WTC11 (cell line): ENCODE measurements at regions not wholly inside any gene's neighbourhood (a gene's known extent, or its start where the extent isn't known, plus 50 kb on each side); places are given as distances from the start of the nearest gene placed in this dataset.

Experiments used
- ATAC-seq: fragments of 200-7000 bp; cut with Tn5 transposase; 2 replicates; pipeline ENCODE4 v1.10.0; 2021; ENCODE audit warnings: mild to moderate bottlenecking, moderate library complexity
- CTCF ChIA-PET: fragments of 300-600 bp; sonication (Branson Sonifier 250); formaldehyde crosslinking; loops from one replicate; lab custom pipeline; 2021; ENCODE audit warnings: antibody characterized with exemption; lab: Charles Lee
- POLR2A ChIA-PET: fragments of 350-600 bp; sonication (Branson Sonifier 250); formaldehyde crosslinking; loops from one replicate; lab custom pipeline; 2021; ENCODE audit warnings: antibody characterized with exemption; lab: Charles Lee
- DNase-seq: peaks from one replicate; pipeline ENCODE4 v3.0.0; 2021; ENCODE audit warnings: low spot score
- H3K27ac Mint-ChIP-seq: 2 replicates; pipeline ENCODE4 v1.8.0; 2021; ENCODE audit warnings: mixed read lengths
- H3K27me3 Mint-ChIP-seq: 2 replicates; pipeline ENCODE4 v1.8.0; 2021; ENCODE audit warnings: low read depth, mild to moderate bottlenecking, moderate library complexity, mixed read lengths
- H3K36me3 Mint-ChIP-seq: 2 replicates; pipeline ENCODE4 v1.8.0; 2021; ENCODE audit warnings: mixed read lengths
- H3K4me1 Mint-ChIP-seq: 2 replicates; pipeline ENCODE4 v1.8.0; 2022; ENCODE audit warnings: mixed read lengths
- H3K4me3 Mint-ChIP-seq: 2 replicates; pipeline ENCODE4 v1.8.0; 2021; ENCODE audit warnings: mild to moderate bottlenecking, moderate library complexity, mixed read lengths
- H3K9me3 Mint-ChIP-seq: 2 replicates; pipeline ENCODE4 v1.8.0; 2021; ENCODE audit warnings: mixed read lengths
- ATF1 ChIP-seq: sonication (generic); formaldehyde crosslinking; IDR thresholded peaks from 2 replicates; pipeline ENCODE4 v1.8.1; 2023; ENCODE audit warnings: mild to moderate bottlenecking, moderate library complexity, missing genetic modification reagents
- CREM ChIP-seq: sonication (generic); formaldehyde crosslinking; IDR thresholded peaks from 2 replicates; pipeline ENCODE4 v1.8.1; 2022; ENCODE audit warnings: mild to moderate bottlenecking, missing genetic modification reagents, moderate library complexity
- ETV6 ChIP-seq: sonication (generic); formaldehyde crosslinking; IDR thresholded peaks from 2 replicates; pipeline ENCODE4 v1.8.1; 2022; ENCODE audit warnings: mild to moderate bottlenecking, missing genetic modification reagents
- GABPB1 ChIP-seq: sonication (generic); formaldehyde crosslinking; IDR thresholded peaks from 2 replicates; pipeline ENCODE4 v1.8.1; 2023; ENCODE audit warnings: mild to moderate bottlenecking, missing genetic modification reagents
- GRHL2 ChIP-seq: fragments of 250-450 bp; sonication (Bioruptor Pico); IDR thresholded peaks from 2 replicates; pipeline ENCODE4 v1.8.0; 2022; ENCODE audit warnings: mild to moderate bottlenecking, moderate library complexity; ENCODE audit not compliant: insufficient replicate concordance, severe bottlenecking
- GTF2I ChIP-seq: fragments of 250-450 bp; sonication (Bioruptor Pico); conservative IDR thresholded peaks from 2 replicates; pipeline ENCODE4 v1.4.0; 2021; ENCODE audit warnings: mild to moderate bottlenecking
- NFYB ChIP-seq: sonication (generic); formaldehyde crosslinking; conservative IDR thresholded peaks from 2 replicates; pipeline ENCODE4 v1.8.0; 2022; ENCODE audit warnings: low read depth, missing genetic modification reagents
- PRRX2 ChIP-seq: fragments of 250-450 bp; sonication (Bioruptor Pico); IDR thresholded peaks from 2 replicates; pipeline ENCODE4 v1.8.0; 2021; ENCODE audit warnings: mild to moderate bottlenecking
- RELA ChIP-seq: sonication (generic); formaldehyde crosslinking; IDR thresholded peaks from 2 replicates; pipeline ENCODE4 v1.8.1; 2022; ENCODE audit warnings: missing genetic modification reagents, mild to moderate bottlenecking, borderline replicate concordance
- RORB ChIP-seq: fragments of 250-450 bp; sonication (Bioruptor Pico); IDR thresholded peaks from 2 replicates; pipeline ENCODE4 v1.9.0; 2021; ENCODE audit warnings: mild to moderate bottlenecking
- SMAD4 ChIP-seq: sonication (generic); formaldehyde crosslinking; IDR thresholded peaks from 2 replicates; pipeline ENCODE4 v1.8.0; 2022; ENCODE audit warnings: mild to moderate bottlenecking, missing genetic modification reagents
- SP1 ChIP-seq: sonication (generic); formaldehyde crosslinking; conservative IDR thresholded peaks from 2 replicates; pipeline ENCODE4 v1.8.1; 2022; ENCODE audit warnings: missing genetic modification reagents
- TEAD1 ChIP-seq: sonication (generic); formaldehyde crosslinking; IDR thresholded peaks from 2 replicates; pipeline ENCODE4 v1.8.0; 2022; ENCODE audit warnings: mild to moderate bottlenecking, missing genetic modification reagents
- TP53 ChIP-seq: sonication (generic); formaldehyde crosslinking; IDR thresholded peaks from 2 replicates; pipeline ENCODE4 v1.8.1; 2023; ENCODE audit warnings: mild to moderate bottlenecking, missing genetic modification reagents
- ZNF138 ChIP-seq: sonication (generic); formaldehyde crosslinking; conservative IDR thresholded peaks from 2 replicates; pipeline ENCODE4 v1.8.1; 2022; ENCODE audit warnings: mild to moderate bottlenecking, moderate library complexity, missing genetic modification reagents
- ZNF232 ChIP-seq: sonication (generic); formaldehyde crosslinking; IDR thresholded peaks from 2 replicates; pipeline ENCODE4 v1.8.0; 2022; ENCODE audit warnings: mild to moderate bottlenecking, missing genetic modification reagents
- ZNF263 ChIP-seq: sonication (generic); formaldehyde crosslinking; IDR thresholded peaks from 2 replicates; pipeline ENCODE4 v1.8.1; 2022; ENCODE audit warnings: low read depth, mild to moderate bottlenecking, moderate library complexity, missing genetic modification reagents
- ZNF423 ChIP-seq: fragments of 250-450 bp; sonication (Bioruptor Pico); IDR thresholded peaks from 2 replicates; pipeline ENCODE4 v2.1.2; 2022; ENCODE audit warnings: mild to moderate bottlenecking, moderate library complexity
- ZNF671 ChIP-seq: fragments of 250-450 bp; sonication (Bioruptor Pico); IDR thresholded peaks from 2 replicates; pipeline ENCODE4 v1.8.0; 2021; ENCODE audit warnings: mild to moderate bottlenecking
- TF ChIP-seq, protein P1 (sequence below): sonication (generic); formaldehyde crosslinking; IDR thresholded peaks from 2 replicates; pipeline ENCODE4 v1.8.0; 2022; ENCODE audit warnings: missing genetic modification reagents
- TF ChIP-seq, protein P2 (sequence below): sonication (generic); formaldehyde crosslinking; IDR thresholded peaks from 2 replicates; pipeline ENCODE4 v1.8.0; 2022; ENCODE audit warnings: mild to moderate bottlenecking, missing genetic modification reagents
- TF ChIP-seq, protein P3 (sequence below): sonication (generic); formaldehyde crosslinking; conservative IDR thresholded peaks from 2 replicates; pipeline ENCODE4 v1.8.1; 2022; ENCODE audit warnings: mild to moderate bottlenecking, missing genetic modification reagents
- TF ChIP-seq, protein P4 (sequence below): sonication (generic); formaldehyde crosslinking; IDR thresholded peaks from 2 replicates; pipeline ENCODE4 v1.8.1; 2022; ENCODE audit warnings: mild to moderate bottlenecking, moderate library complexity, missing genetic modification reagents
- TF ChIP-seq, protein P5 (sequence below): sonication (generic); formaldehyde crosslinking; IDR thresholded peaks from 2 replicates; pipeline ENCODE4 v1.8.0; 2023; ENCODE audit warnings: missing genetic modification reagents, mild to moderate bottlenecking, borderline replicate concordance
- TF ChIP-seq, protein P6 (sequence below): fragments of 250-450 bp; sonication (Bioruptor Pico); IDR thresholded peaks from 2 replicates; pipeline ENCODE4 v1.9.0; 2021; ENCODE audit warnings: moderate library complexity, mild to moderate bottlenecking, inconsistent platforms, borderline replicate concordance

DNA sequence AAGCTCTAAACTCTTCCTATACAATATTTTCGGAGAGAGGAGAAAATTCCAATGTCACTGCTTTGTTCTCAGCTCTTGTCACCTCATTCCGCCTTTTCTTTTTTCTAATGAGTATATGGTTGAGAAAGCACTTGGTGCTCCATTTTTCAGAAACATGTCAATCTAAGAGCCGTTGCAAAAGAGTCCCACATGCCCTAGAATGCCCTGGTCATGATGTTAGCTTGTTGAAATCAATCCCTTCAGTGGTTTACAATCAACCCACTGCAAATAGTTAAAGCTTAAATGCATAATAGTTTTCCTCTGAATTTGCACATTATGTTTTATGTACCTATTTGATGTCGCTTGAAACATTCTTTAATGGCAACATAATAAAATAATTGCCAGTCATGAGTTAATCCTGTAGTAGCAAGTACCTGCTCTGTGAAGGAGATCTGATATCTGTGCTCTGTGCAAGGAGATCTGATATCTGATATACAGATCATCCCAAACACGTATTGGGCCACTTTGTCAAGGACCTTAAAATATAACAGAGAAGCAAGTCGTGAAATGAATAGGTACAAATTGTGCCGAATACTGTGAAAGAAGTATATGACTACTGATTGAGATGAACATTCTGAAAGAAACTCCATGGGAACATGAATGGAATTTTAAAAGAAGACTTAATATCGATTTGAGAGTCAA lies 1633.5 kb downstream of the SUCLG1 start (continued):
- TF ChIP-seq, protein P1, sequence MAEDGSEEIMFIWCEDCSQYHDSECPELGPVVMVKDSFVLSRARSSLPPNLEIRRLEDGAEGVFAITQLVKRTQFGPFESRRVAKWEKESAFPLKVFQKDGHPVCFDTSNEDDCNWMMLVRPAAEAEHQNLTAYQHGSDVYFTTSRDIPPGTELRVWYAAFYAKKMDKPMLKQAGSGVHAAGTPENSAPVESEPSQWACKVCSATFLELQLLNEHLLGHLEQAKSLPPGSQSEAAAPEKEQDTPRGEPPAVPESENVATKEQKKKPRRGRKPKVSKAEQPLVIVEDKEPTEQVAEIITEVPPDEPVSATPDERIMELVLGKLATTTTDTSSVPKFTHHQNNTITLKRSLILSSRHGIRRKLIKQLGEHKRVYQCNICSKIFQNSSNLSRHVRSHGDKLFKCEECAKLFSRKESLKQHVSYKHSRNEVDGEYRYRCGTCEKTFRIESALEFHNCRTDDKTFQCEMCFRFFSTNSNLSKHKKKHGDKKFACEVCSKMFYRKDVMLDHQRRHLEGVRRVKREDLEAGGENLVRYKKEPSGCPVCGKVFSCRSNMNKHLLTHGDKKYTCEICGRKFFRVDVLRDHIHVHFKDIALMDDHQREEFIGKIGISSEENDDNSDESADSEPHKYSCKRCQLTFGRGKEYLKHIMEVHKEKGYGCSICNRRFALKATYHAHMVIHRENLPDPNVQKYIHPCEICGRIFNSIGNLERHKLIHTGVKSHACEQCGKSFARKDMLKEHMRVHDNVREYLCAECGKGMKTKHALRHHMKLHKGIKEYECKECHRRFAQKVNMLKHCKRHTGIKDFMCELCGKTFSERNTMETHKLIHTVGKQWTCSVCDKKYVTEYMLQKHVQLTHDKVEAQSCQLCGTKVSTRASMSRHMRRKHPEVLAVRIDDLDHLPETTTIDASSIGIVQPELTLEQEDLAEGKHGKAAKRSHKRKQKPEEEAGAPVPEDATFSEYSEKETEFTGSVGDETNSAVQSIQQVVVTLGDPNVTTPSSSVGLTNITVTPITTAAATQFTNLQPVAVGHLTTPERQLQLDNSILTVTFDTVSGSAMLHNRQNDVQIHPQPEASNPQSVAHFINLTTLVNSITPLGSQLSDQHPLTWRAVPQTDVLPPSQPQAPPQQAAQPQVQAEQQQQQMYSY (CRISPR knock-in tag), result no peak
- TF ChIP-seq, protein P2, sequence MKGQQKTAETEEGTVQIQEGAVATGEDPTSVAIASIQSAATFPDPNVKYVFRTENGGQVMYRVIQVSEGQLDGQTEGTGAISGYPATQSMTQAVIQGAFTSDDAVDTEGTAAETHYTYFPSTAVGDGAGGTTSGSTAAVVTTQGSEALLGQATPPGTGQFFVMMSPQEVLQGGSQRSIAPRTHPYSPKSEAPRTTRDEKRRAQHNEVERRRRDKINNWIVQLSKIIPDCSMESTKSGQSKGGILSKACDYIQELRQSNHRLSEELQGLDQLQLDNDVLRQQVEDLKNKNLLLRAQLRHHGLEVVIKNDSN (CRISPR knock-in tag), result no peak
- TF ChIP-seq GRHL2 (CRISPR knock-in tag) (no peak), TEAD1 (no peak), SP1 (CRISPR knock-in tag) (no peak), GTF2I (CRISPR knock-in tag) (no peak), TP53 (CRISPR knock-in tag) (no peak), ZNF671 (no peak), ATF1 (no peak), RELA (CRISPR knock-in tag) (no peak), ZNF232 (no peak), SMAD4 (CRISPR knock-in tag) (no peak), CREM (CRISPR knock-in tag) (no peak)
- TF ChIP-seq, protein P3, sequence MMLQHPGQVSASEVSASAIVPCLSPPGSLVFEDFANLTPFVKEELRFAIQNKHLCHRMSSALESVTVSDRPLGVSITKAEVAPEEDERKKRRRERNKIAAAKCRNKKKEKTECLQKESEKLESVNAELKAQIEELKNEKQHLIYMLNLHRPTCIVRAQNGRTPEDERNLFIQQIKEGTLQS (CRISPR knock-in tag), result no peak
- TF ChIP-seq, protein P4, sequence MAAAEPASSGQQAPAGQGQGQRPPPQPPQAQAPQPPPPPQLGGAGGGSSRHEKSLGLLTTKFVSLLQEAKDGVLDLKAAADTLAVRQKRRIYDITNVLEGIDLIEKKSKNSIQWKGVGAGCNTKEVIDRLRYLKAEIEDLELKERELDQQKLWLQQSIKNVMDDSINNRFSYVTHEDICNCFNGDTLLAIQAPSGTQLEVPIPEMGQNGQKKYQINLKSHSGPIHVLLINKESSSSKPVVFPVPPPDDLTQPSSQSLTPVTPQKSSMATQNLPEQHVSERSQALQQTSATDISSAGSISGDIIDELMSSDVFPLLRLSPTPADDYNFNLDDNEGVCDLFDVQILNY (CRISPR knock-in tag), result no peak
- TF ChIP-seq, all 79 proteins: peak for 0

DNA sequence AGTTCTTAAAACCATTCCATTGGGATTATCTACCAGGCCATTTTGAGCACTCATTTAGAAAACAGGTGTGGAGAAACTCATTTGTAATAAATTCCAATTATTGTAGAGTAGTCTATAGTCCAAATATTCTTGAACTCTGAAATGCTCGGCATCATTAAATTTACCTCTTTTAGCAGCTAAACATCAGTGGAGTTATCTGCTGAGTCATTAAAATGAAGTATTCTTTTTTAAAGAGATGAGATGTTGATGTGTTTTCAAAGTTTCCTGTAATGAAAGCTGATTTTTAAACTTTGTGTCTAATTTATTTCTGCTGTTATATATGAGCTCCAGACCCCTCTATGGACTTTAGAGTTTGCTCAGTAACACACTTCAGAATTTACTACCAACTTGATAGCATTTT lies 1635.2 kb downstream of the SUCLG1 start:
- H3K27ac Mint-ChIP-seq, result no peak overlapping the region
- no peaks in the 10 kb centered on the region for H3K27me3 Mint-ChIP-seq
- POLR2A ChIA-PET, result no interaction called here
- CTCF ChIA-PET, result no interaction called here
- no peaks in the 10 kb centered on the region for H3K9me3 Mint-ChIP-seq
- H3K4me1 Mint-ChIP-seq, result no peaks in the 10 kb centered on the region
- ATAC-seq (no peak), DNase-seq (no peak)
- H3K4me3 Mint-ChIP-seq, result no peak overlapping the region
- TF ChIP-seq, protein P2 (CRISPR knock-in tag), result no peak
- TF ChIP-seq RELA (CRISPR knock-in tag), result no peak
- TF ChIP-seq ETV6 (CRISPR knock-in tag), result no peak
- no peak for TF ChIP-seq PRRX2 (CRISPR knock-in tag)
- TF ChIP-seq ZNF263 (CRISPR knock-in tag), result no peak
- TF ChIP-seq, protein P5, sequence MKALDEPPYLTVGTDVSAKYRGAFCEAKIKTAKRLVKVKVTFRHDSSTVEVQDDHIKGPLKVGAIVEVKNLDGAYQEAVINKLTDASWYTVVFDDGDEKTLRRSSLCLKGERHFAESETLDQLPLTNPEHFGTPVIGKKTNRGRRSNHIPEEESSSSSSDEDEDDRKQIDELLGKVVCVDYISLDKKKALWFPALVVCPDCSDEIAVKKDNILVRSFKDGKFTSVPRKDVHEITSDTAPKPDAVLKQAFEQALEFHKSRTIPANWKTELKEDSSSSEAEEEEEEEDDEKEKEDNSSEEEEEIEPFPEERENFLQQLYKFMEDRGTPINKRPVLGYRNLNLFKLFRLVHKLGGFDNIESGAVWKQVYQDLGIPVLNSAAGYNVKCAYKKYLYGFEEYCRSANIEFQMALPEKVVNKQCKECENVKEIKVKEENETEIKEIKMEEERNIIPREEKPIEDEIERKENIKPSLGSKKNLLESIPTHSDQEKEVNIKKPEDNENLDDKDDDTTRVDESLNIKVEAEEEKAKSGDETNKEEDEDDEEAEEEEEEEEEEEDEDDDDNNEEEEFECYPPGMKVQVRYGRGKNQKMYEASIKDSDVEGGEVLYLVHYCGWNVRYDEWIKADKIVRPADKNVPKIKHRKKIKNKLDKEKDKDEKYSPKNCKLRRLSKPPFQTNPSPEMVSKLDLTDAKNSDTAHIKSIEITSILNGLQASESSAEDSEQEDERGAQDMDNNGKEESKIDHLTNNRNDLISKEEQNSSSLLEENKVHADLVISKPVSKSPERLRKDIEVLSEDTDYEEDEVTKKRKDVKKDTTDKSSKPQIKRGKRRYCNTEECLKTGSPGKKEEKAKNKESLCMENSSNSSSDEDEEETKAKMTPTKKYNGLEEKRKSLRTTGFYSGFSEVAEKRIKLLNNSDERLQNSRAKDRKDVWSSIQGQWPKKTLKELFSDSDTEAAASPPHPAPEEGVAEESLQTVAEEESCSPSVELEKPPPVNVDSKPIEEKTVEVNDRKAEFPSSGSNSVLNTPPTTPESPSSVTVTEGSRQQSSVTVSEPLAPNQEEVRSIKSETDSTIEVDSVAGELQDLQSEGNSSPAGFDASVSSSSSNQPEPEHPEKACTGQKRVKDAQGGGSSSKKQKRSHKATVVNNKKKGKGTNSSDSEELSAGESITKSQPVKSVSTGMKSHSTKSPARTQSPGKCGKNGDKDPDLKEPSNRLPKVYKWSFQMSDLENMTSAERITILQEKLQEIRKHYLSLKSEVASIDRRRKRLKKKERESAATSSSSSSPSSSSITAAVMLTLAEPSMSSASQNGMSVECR, result no peak
- TF ChIP-seq GABPB1 (CRISPR knock-in tag), result no peak
- TF ChIP-seq, protein P6, sequence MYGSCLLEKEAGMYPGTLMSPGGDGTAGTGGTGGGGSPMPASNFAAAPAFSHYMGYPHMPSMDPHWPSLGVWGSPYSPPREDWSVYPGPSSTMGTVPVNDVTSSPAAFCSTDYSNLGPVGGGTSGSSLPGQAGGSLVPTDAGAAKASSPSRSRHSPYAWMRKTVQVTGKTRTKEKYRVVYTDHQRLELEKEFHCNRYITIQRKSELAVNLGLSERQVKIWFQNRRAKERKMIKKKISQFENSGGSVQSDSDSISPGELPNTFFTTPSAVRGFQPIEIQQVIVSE (CRISPR knock-in tag), result no peak
- TF ChIP-seq RORB (CRISPR knock-in tag), result no peak
- TF ChIP-seq NFYB (CRISPR knock-in tag), result no peak
- TF ChIP-seq ZNF138 (CRISPR knock-in tag), result no peak
- TF ChIP-seq, protein P3 (CRISPR knock-in tag), result no peak
- no peak for TF ChIP-seq ZNF423 (CRISPR knock-in tag)
- H3K36me3 Mint-ChIP-seq, result no peaks in the 10 kb centered on the region
